ENCODE measurements at regions not wholly inside any gene's neighbourhood (a gene's known extent, or its start where the extent isn't known, plus 50 kb on each side); places are given as distances from the start of the nearest gene placed in this dataset.
"Not testable (repeated sequence)": the region's sequence is repeated elsewhere in the genome, so short reads cannot be mapped to it uniquely, and the experiment has no call there.

DNA sequence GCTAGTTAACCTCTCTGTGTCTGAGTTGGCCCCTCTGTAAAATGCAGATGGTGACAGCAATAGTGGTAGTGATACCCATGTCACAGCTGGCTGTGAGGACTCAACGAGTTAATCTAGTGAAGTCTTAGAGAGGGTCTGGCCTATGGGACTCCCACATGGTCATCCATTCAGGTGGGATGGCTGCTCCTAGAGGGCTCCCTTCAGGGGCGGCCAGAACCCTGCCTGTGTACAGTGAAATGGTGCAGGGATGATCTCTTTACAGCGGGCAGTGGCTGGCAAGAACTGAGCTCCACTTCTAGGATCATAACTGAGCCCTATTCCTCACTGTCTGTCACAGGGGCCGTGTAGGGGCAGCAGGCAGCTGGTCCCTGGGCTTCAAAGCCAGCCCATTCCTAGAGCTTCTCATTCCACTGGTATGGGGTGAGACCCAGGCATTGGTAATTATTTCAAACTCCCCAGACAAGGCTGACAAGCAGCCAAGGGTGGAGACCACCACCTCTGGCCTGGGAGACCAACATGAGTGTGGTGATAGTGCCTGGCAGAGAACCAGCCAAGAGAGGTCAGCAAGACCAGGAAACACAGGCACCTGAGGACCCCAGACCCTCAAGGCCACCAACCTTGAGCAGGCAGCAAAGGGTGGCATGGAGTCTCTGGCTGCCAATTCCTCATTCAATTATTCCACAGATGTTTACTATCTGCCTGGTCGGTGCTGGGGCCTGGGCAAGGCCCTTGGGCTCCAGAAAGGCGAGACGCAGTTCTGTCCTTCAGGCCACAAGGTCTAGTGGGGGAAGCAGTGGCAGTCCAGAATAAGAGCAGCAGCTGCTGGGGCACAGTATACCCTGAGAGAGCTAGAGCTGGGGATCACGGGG, 103.4 kb downstream of the MRPL14 start:
- no peaks in the 10 kb centered on the region for H3K4me1 Mint-ChIP-seq

DNA sequence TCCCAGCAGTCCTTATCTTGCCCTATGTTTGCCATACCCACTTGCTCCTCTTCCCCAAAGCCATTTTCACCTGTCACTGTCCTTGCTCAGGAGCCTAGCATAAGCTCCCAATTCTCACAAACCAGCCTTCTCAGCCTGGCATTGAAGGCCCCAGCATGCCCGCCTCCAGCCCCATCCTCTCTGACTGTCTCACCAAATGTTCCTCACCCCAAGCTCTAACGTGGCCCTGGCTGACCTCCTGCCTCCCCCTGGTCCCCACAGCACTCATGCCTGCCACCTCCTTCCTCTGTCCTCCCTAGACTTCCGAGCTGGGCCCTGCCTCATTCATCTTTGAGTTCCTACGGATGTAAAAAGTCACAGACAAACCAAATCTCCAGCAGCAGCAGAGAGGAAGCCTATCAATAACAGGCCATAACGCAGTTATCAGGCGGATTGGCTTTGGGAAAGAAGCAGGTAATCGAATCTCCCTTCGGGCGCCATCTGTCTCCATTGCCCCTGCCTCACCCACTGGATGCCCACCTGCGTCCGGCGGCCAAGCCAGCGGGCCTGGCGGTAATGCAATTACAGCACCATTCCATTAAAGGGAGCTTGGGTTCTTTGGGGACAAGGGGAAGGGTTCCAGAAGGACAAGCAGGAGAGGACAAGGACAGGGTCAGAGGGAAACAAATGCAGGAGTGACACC, 104.4 kb downstream of the MRPL14 start:
- no peak for DNase-seq
- Mint-ChIP-seq H3K36me3 (ENCODE audit: low read depth) (no peaks in the 10 kb centered on the region), H3K4me3 (no peak overlapping the region), H3K27ac (no peak overlapping the region), H3K9me3 (no peaks in the 10 kb centered on the region), H3K4me1 (no peaks in the 10 kb centered on the region), H3K27me3 (peaks cover 13% of the 10 kb centered on the region)
- ChIA-PET POLR2A (no interaction called here), CTCF (no interaction called here)

More for the DNA sequence above, 103.4 kb downstream of the MRPL14 start:
- Mint-ChIP-seq H3K27me3 (peaks cover 18% of the 10 kb centered on the region), H3K27ac (no peak overlapping the region), H3K4me3 (no peak overlapping the region), H3K9me3 (no peaks in the 10 kb centered on the region), H3K36me3 (ENCODE audit: low read depth) (no peaks in the 10 kb centered on the region)
- no peak for DNase-seq
- POLR2A ChIA-PET: no interaction called here
- CTCF ChIA-PET: no interaction called here

DNA sequence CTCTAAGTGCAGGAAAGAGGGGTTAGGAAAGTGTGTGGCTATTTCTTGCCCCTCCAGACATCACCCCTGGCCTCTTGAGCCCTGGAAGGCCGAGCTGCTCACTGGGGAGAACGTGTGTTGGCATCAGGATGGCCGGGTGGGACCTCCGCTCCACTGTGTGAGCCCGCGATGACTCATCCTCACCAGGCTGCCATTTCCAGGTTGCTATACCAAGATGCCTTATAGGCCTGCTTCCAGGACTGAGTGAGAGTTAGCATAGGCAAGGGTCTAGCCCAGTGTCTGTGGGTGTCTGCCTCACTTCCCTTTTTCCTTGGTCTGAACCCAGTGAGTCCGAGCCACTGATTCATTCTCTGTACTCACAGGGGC, 105.0 kb downstream of the MRPL14 start:
- DNase-seq: no peak

GRCh38 chr6:44021589-44022295, 105.5 kb downstream of the MRPL14 start:
- Mint-ChIP-seq H3K9me3 (no peaks in the 10 kb centered on the region), H3K27ac (no peak overlapping the region), H3K4me3 (no peak overlapping the region), H3K27me3 (peaks cover 6% of the 10 kb centered on the region), H3K4me1 (no peaks in the 10 kb centered on the region), H3K36me3 (ENCODE audit: low read depth) (no peaks in the 10 kb centered on the region)
- no peak for DNase-seq
- POLR2A ChIA-PET: no interaction called here
- CTCF ChIA-PET: no interaction called here

More for the DNA sequence above, 105.0 kb downstream of the MRPL14 start:
- Mint-ChIP-seq H3K36me3 (ENCODE audit: low read depth) (no peaks in the 10 kb centered on the region), H3K9me3 (no peaks in the 10 kb centered on the region), H3K4me3 (no peak overlapping the region), H3K4me1 (no peaks in the 10 kb centered on the region), H3K27ac (no peak overlapping the region), H3K27me3 (peaks cover 8% of the 10 kb centered on the region)
- ChIA-PET CTCF (no interaction called here), POLR2A (no interaction called here)

DNA sequence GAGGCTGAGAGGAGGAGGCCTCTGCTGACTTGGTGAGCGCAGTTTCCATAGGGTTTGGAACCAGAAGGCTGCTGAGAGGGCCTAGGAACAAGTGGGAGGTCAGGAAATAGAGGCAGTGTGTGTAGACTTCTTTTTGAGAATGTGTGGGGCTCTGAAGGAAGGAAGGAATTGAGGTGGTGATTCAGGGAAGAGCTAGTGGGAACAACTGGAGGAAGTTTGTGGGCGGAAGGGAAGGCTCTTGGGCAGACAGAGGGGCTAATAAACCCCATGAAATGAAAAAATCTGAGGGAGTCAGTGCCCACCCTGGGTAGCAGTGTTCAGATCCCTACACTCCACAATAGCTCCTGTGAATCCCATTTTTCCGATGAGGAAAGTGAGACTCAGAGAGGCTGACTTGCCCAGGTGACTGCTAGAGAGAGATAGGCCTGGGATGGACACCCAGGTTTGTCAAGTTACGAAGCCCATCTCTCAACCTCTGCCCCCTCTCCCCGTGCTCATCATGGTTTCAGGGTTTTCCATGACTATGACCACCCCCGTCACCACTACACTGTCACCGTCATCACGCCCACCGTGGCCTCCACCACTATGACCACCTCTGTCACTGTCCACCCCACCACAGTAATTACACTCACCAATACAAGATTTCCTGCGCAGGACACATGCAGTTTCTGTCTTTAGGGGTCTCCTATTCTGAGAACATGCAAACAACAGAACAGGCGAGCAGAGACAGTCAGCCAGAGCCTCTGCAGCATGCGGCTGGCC, 106.4 kb downstream of the MRPL14 start:
- Mint-ChIP-seq H3K4me3 (no peak overlapping the region), H3K27ac (no peak overlapping the region), H3K27me3 (peaks cover 9% of the 10 kb centered on the region), H3K9me3 (no peaks in the 10 kb centered on the region), H3K36me3 (ENCODE audit: low read depth) (no peaks in the 10 kb centered on the region), H3K4me1 (no peaks in the 10 kb centered on the region)
- POLR2A ChIA-PET: no interaction called here
- no peak for DNase-seq
- CTCF ChIA-PET: no interaction called here

DNA sequence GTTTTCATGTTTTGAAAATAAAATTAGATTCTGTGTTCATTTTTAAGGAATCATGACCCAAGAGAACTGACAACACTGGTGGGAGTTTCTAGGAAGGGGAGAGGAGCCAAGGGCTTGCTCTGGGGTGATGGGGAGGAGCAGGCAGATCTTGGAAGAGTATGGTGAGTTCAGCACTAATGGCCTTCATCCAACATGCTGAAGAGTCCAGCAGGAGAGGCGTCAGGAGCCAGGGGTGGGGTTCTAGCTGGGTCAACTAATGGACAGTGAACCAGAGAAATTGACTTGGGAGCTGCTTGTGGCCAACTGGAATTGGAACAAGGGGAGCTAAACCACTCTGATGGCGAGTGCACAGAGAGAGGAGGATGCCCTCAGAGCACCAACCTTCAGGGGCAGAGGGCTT, 107.1 kb downstream of the MRPL14 start:
- POLR2A ChIA-PET: no interaction called here
- no peaks in the 10 kb centered on the region for H3K9me3 Mint-ChIP-seq
- CTCF ChIA-PET: no interaction called here

DNA sequence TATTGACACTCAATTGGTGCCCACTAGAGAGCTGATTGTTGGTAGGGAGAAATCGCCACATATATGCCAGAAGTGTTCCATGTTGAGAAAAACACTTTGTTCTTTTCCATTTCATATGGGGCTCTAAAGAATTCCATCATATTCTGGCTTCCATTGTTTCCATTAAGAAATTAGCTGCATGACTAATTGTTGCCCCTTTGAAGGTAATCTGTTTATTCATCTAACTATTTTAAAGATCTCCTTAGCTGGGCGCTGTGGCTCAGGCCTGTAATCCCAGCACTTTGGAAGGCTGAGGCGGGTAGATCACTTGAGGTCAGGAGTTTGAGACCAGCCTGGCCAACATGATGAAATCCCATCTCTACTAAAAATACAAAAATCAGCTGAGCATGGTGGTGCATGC, 109.9 kb downstream of the MRPL14 start:
- POLR2A ChIA-PET; H3K4me1 Mint-ChIP-seq; H3K9me3 Mint-ChIP-seq; H3K4me3 Mint-ChIP-seq; DNase-seq; H3K27ac Mint-ChIP-seq; H3K36me3 Mint-ChIP-seq (ENCODE audit: low read depth): not testable (repeated sequence)
- CTCF ChIA-PET: interaction anchor here (1.2 to 1.4 kb wide), 2 partner anchors 57 to 247 kb away, joined by 3 to 4 read pairs; partner anchors contain the start of gene VEGFA
- H3K27me3 Mint-ChIP-seq: peaks cover 15% of the 10 kb centered on the region

More for the DNA sequence above, 107.1 kb downstream of the MRPL14 start:
- no peak for DNase-seq
- Mint-ChIP-seq H3K27me3 (peaks cover 9% of the 10 kb centered on the region), H3K4me3 (no peak overlapping the region), H3K27ac (no peak overlapping the region), H3K4me1 (no peaks in the 10 kb centered on the region), H3K36me3 (ENCODE audit: low read depth) (no peaks in the 10 kb centered on the region)

DNA sequence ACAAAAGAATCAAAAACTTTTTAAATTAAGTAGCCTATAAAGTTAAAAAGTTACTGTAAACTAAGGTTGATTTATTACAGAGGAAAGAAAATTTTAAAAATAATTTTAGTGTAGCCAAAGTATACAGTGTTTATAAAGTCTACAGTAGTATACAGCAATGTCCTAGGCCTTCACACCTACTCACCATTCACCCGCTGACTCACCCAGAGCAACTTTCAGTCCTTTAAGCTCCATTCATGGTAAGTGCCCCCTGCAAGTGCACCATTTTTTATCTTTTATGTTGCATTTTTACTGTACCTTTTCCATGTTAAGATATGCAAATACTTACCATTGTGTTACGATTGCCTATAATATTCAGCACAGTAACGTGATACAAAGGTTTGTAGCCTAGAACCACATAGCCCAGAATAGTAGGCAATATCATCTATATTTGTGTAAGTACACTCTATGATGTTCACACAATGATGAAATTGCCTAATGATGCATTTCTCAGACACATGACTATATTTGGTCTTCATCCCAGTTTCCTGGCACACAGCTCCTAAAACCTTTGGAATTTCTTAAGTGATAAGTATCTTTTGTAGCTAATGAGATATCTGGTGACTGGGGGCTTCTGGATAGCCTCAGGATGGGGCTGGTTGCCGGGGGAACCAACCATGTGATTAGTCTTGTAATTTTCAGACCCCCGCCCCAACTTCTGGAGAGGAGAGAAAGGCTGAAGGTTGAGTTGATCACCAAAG, 111.0 kb downstream of the MRPL14 start:
- ChIA-PET POLR2A (no interaction called here), CTCF (interaction anchor here (0.7 to 1.4 kb wide), 2 partner anchors 48 to 58 kb away, joined by 3 to 4 read pairs; no protein-coding TSS in a partner anchor)
- DNase-seq: no peak

GRCh38 chr6:44012078-44012493, 115.2 kb downstream of the MRPL14 start:
- no peaks in the 10 kb centered on the region for H3K9me3 Mint-ChIP-seq
- H3K4me1 Mint-ChIP-seq: no peaks in the 10 kb centered on the region
- no peak overlapping the region for H3K27ac Mint-ChIP-seq
- ChIA-PET CTCF (no interaction called here), POLR2A (no interaction called here)
- H3K4me3 Mint-ChIP-seq: no peak overlapping the region
- DNase-seq: no peak
- H3K27me3 Mint-ChIP-seq: peaks cover 25% of the 10 kb centered on the region
- H3K36me3 Mint-ChIP-seq (ENCODE audit: low read depth): no peaks in the 10 kb centered on the region

More for the DNA sequence above, 111.0 kb downstream of the MRPL14 start:
- H3K4me3 Mint-ChIP-seq: no peak overlapping the region
- no peaks in the 10 kb centered on the region for H3K4me1 Mint-ChIP-seq
- H3K36me3 Mint-ChIP-seq (ENCODE audit: low read depth): no peaks in the 10 kb centered on the region
- H3K27me3 Mint-ChIP-seq: peaks cover 19% of the 10 kb centered on the region
- no peak overlapping the region for H3K27ac Mint-ChIP-seq
- no peaks in the 10 kb centered on the region for H3K9me3 Mint-ChIP-seq

- Mint-ChIP-seq H3K9me3 (no peaks in the 10 kb centered on the region), H3K4me3 (no peak overlapping the region), H3K27ac (no peak overlapping the region), H3K27me3 (peaks cover 27% of the 10 kb centered on the region), H3K4me1 (no peaks in the 10 kb centered on the region), H3K36me3 (ENCODE audit: low read depth) (no peaks in the 10 kb centered on the region)
- CTCF ChIA-PET: no interaction called here
- DNase-seq: no peak
- POLR2A ChIA-PET: no interaction called here
These were observed 115.8 kb downstream of the MRPL14 start for GRCh38 chr6:44011350-44011920.

DNA sequence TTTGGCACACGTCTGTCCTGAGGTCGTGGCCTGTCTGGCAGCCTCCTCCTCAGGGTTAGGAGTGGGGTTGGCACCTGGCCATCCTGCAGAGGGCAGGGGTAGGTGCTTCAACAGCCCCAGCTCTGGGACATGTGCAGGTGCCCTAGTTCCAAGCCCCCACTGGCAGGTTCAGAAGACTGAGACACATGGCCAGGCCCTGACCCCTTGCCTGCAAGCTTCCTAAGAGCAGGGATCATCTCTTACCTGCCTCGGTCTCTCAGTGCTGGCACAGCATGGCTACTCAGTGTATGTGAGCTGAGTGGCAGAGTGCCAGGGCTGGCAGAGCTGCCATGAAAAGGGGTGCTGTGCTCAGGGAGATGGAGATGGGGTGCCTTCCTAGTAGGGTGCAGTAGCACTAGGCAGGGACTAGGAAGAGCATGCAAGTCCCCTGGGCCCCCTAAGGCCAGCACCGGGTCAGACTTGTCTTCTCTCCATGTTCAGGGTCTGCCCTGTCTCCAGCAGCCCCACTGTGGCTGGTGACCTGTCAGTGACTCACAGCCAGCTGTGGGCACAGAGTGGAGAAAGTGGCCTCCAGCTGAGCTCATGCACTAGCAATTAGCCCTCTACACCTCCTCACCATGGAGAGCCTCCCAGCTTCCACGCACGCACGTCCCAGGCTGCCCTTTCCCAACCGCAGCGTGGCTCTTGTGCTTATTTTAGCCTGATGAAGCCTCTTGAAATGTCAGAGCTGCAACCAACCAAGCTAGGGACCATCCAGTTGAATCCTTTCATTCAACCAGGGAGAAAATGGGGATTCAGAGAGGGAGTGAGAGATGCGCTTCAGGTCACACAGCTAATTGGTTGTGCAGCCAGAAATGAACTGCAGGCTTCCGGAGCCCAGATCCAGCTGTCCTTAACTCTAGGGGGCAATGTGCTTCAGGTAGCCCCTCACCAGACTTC, 116.6 kb downstream of the MRPL14 start:
- Mint-ChIP-seq H3K27me3 (peaks cover 27% of the 10 kb centered on the region), H3K27ac (no peak overlapping the region), H3K9me3 (no peaks in the 10 kb centered on the region), H3K4me3 (no peak overlapping the region), H3K36me3 (ENCODE audit: low read depth) (no peaks in the 10 kb centered on the region), H3K4me1 (no peaks in the 10 kb centered on the region)
- ChIA-PET CTCF (interaction anchor here (0.6 kb wide), 1 partner anchor 18 kb away, joined by 3 read pairs; no protein-coding TSS in a partner anchor), POLR2A (no interaction called here)
- no peak for DNase-seq

Measured in activated CD4-positive, alpha-beta memory T cell treated with anti-CD3 and anti-CD28 coated beads, Interleukin-2, amount 10 ng/mL, durations not matched to agents 7 days and 5 days (primary cell).